Erythroblast (primary cell): ENCODE measurements at regions not wholly inside any gene's neighbourhood (a gene's known extent, or its start where the extent isn't known, plus 50 kb on each side); places are given as distances from the start of the nearest gene placed in this dataset.

Experiments used
- DNase-seq, 2 experiments: peaks; one replicate each; lab custom pipeline; 2025; lab: John Stamatoyannopoulos, UW
- GATA1 ChIP-seq: IDR thresholded peaks from 2 replicates; pipeline ENCODE4 v1.6.1; 2011; ENCODE audit warnings: low read depth, mild to moderate bottlenecking, control low read depth, low read length, moderate library complexity
- POLR2A ChIP-seq: IDR thresholded peaks from 2 replicates; pipeline ENCODE4 v1.6.1; 2011; ENCODE audit warnings: mild to moderate bottlenecking, low read length

- no peak for DNase-seq
- TF ChIP-seq POLR2A: no peak
- no peak for TF ChIP-seq GATA1
Observed at GRCh38 chr11:69880826-69881445, 61.7 kb upstream of the FGF3 start.

- TF ChIP-seq GATA1 (no peak), POLR2A (no peak)
- peak in 1 of 2 experiments; percentile 11 for DNase-seq
Observed at GRCh38 chr11:69881467-69882269, 62.5 kb upstream of the FGF3 start.

GRCh38 chr11:69882270-69882608, 63.0 kb upstream of the FGF3 start:
- no peak for TF ChIP-seq POLR2A
- no peak for TF ChIP-seq GATA1
- DNase-seq: no peak

GRCh38 chr11:69883292-69884255, 64.4 kb upstream of the FGF3 start:
- DNase-seq: no peak
- no peak for TF ChIP-seq GATA1
- TF ChIP-seq POLR2A: no peak

- TF ChIP-seq POLR2A (no peak), GATA1 (no peak)
- DNase-seq: no peak
Observed at GRCh38 chr11:69884286-69884685, 65.1 kb upstream of the FGF3 start.

GRCh38 chr11:69884751-69885150, 65.5 kb upstream of the FGF3 start:
- TF ChIP-seq GATA1 (no peak), POLR2A (no peak)

GRCh38 chr11:69887330-69887729, 68.1 kb upstream of the FGF3 start:
- no peak for DNase-seq
- TF ChIP-seq POLR2A (no peak), GATA1 (no peak)

More at GRCh38 chr11:69884751-69885150, 65.5 kb upstream of the FGF3 start:
- DNase-seq: no peak

- no peak for TF ChIP-seq POLR2A
- TF ChIP-seq GATA1: no peak
- no peak for DNase-seq
Observed at GRCh38 chr11:69887841-69888427, 68.7 kb upstream of the FGF3 start.

- peak; percentile 62 to 80 for DNase-seq
Observed at GRCh38 chr11:69888483-69889181, 69.4 kb upstream of the FGF3 start.

GRCh38 chr11:69889400-69890318, 70.4 kb upstream of the FGF3 start:
- no peak for DNase-seq
- TF ChIP-seq POLR2A (no peak), GATA1 (no peak)

More at GRCh38 chr11:69888483-69889181, 69.4 kb upstream of the FGF3 start:
- TF ChIP-seq GATA1: no peak
- TF ChIP-seq POLR2A: no peak

- no peak for DNase-seq
- TF ChIP-seq POLR2A: no peak
- TF ChIP-seq GATA1: no peak
Observed at GRCh38 chr11:69890476-69890875, 71.3 kb upstream of the FGF3 start.
